CD14-positive monocyte (primary cell): ENCODE measurements at regions not wholly inside any gene's neighbourhood (a gene's known extent, or its start where the extent isn't known, plus 50 kb on each side); places are given as distances from the start of the nearest gene placed in this dataset.

Source experiments
- DNase-seq, 3 donors: peaks; one replicate each; pipeline ENCODE4 v3.0.0-alpha.2; 2011 to 2022
- H2AFZ ChIP-seq: 2 replicates; pipeline ENCODE4 v1.6.0; 2012; ENCODE audit warnings: mild to moderate bottlenecking, low read depth, low read length, inconsistent platforms; ENCODE audit not compliant: insufficient read depth, poor library complexity, severe bottlenecking
- H3K27ac ChIP-seq, 2 donors: 1 replicate in 1 of 2; 2 replicates in 1 of 2; pipeline ENCODE4 v1.5.1; 2012 to 2013; ENCODE audit warnings: low read length in 2 of 2, control low read depth in 1 of 2, inconsistent platforms in 1 of 2, low read depth in 1 of 2, mild to moderate bottlenecking in 1 of 2
- H3K27me3 ChIP-seq, 2 donors: one replicate each; pipeline versions ENCODE4 v1.6.0 to v1.6.1; 2011 to 2013; ENCODE audit warnings: low read length in 2 of 2; ENCODE audit not compliant: control insufficient read depth in 2 of 2, insufficient read depth in 2 of 2
- H3K36me3 ChIP-seq, 2 donors: replicated peaks in 1 of 2; 1 replicate in 1 of 2; 2 replicates in 1 of 2; pipeline versions ENCODE4 v1.5.1 to v1.6.1; 2012 to 2013; ENCODE audit warnings: low read length in 2 of 2, control low read depth in 1 of 2, inconsistent platforms in 1 of 2, mild to moderate bottlenecking in 1 of 2; ENCODE audit not compliant: insufficient read depth in 2 of 2, control insufficient read depth in 1 of 2
- H3K4me1 ChIP-seq, 2 donors: 1 replicate in 1 of 2; 2 replicates in 1 of 2; pipeline versions ENCODE4 v1.5.1 to v1.6.1; 2012 to 2013; ENCODE audit warnings: low read length in 2 of 2, control low read depth in 1 of 2, inconsistent platforms in 1 of 2, mild to moderate bottlenecking in 1 of 2, moderate library complexity in 1 of 2; ENCODE audit not compliant: insufficient read depth in 2 of 2, control insufficient read depth in 1 of 2
- H3K4me2 ChIP-seq: replicated peaks from 2 replicates; pipeline ENCODE3; 2012; ENCODE audit warnings: low read length, moderate library complexity, mild to moderate bottlenecking; ENCODE audit not compliant: poor library complexity, severe bottlenecking; ENCODE audit errors: extremely low read depth
- H3K4me3 ChIP-seq, 3 experiments: fragments of 200-600 bp in 1 of 3; sonication (generic) in 1 of 3; replicated peaks in 1 of 3; 1 replicate in 2 of 3; 2 replicates in 1 of 3; pipeline ENCODE4 v1.5.1; 2011 to 2013; ENCODE audit warnings: low read length in 3 of 3, mild to moderate bottlenecking in 3 of 3, control low read depth in 2 of 3, low read depth in 2 of 3, inconsistent platforms in 1 of 3, moderate library complexity in 1 of 3
- H3K79me2 ChIP-seq: 2 replicates; pipeline ENCODE4 v1.6.0; 2012; ENCODE audit warnings: mild to moderate bottlenecking, control low read depth, inconsistent platforms, low read length, moderate library complexity; ENCODE audit not compliant: insufficient read depth
- H3K9ac ChIP-seq: 2 replicates; pipeline ENCODE4 v1.6.0; 2017; ENCODE audit warnings: low read length, mild to moderate bottlenecking; ENCODE audit not compliant: insufficient read depth, poor library complexity, severe bottlenecking
- H3K9me3 ChIP-seq, 2 donors: replicated peaks in 1 of 2; 1 replicate in 1 of 2; 2 replicates in 1 of 2; pipeline versions ENCODE4 v1.5.1 to v1.6.1; 2012 to 2013; ENCODE audit warnings: low read length in 2 of 2, control low read depth in 1 of 2; ENCODE audit not compliant: control insufficient read depth in 1 of 2, insufficient read depth in 1 of 2
- H4K20me1 ChIP-seq: 2 replicates; pipeline ENCODE4 v1.6.0; 2012; ENCODE audit warnings: mild to moderate bottlenecking, low read length, control low read depth, moderate library complexity; ENCODE audit not compliant: insufficient read depth
- H3K27ac Mint-ChIP-seq, 7 donors: one replicate each; pipeline ENCODE4 v1.8.0; 2020; ENCODE audit warnings: mild to moderate bottlenecking in 7 of 7, mixed read lengths in 7 of 7, moderate library complexity in 6 of 7, inconsistent platforms in 2 of 7
- H3K27me3 Mint-ChIP-seq, 3 donors: one replicate each; pipeline ENCODE4 v1.8.0; 2021 to 2022; ENCODE audit warnings: low read depth in 3 of 3, mild to moderate bottlenecking in 3 of 3, mixed read lengths in 3 of 3, moderate library complexity in 3 of 3, inconsistent platforms in 1 of 3
- H3K36me3 Mint-ChIP-seq, 2 donors: one replicate each; pipeline ENCODE4 v1.8.0; 2020; ENCODE audit warnings: mixed read lengths in 2 of 2, inconsistent platforms in 1 of 2, mild to moderate bottlenecking in 1 of 2
- H3K4me1 Mint-ChIP-seq: one replicate; pipeline ENCODE4 v1.8.0; 2020; ENCODE audit warnings: mild to moderate bottlenecking, mixed read lengths
- H3K4me3 Mint-ChIP-seq, 2 donors: one replicate each; pipeline ENCODE4 v1.8.0; 2020; ENCODE audit warnings: mild to moderate bottlenecking in 2 of 2, mixed read lengths in 2 of 2, moderate library complexity in 1 of 2
- H3K9me3 Mint-ChIP-seq, 7 donors: one replicate each; pipeline ENCODE4 v1.8.0; 2020 to 2022; ENCODE audit warnings: mixed read lengths in 7 of 7, mild to moderate bottlenecking in 6 of 7, moderate library complexity in 6 of 7, inconsistent platforms in 2 of 7
- CTCF ChIP-seq: fragments of 200-600 bp; IDR thresholded peaks from one replicate; pipeline ENCODE4 v1.8.0; 2022; ENCODE audit warnings: antibody characterized with exemption, mild to moderate bottlenecking
- WGBS: methylation state at CpG from one replicate; pipeline ENCODE4 v1.1.5; 2013; ENCODE audit warnings: missing lambda C conversion rate; ENCODE audit not compliant: insufficient coverage; 5-methylcytosine and 5-hydroxymethylcytosine counted together
- intact Hi-C, 2 donors: fragments of 100-400 bp; cut with micrococcal nuclease; formaldehyde crosslinking; loops; one replicate each; pipeline versions ENCODE4 v1.15.0 to v1.15.1; 2023

- Histone ChIP-seq H3K4me3 (no peak overlapping the region), H3K9me3 (no peaks in the 10 kb centered on the region), H3K36me3 (no peaks in the 10 kb centered on the region), H3K27me3 (no peaks in the 10 kb centered on the region), H4K20me1 (no peaks in the 10 kb centered on the region), H3K4me2 (no peak overlapping the region), H3K79me2 (no peaks in the 10 kb centered on the region), H2AFZ (no peak overlapping the region), H3K27ac (no peak overlapping the region), H3K9ac (no peak overlapping the region), H3K4me1 (no peaks in the 10 kb centered on the region)
- no peak for TF ChIP-seq CTCF
- H3K9me3 Mint-ChIP-seq = peaks cover 0 to 2% (median 0%) of the 10 kb centered on the region in 7 donors
- WGBS = no CpG with 5 or more reads among the region's 3 CpGs
- no peak for DNase-seq
- no peaks in the 10 kb centered on the region for H3K27me3 Mint-ChIP-seq
- H3K36me3 Mint-ChIP-seq = no peaks in the 10 kb centered on the region
- intact Hi-C loops = no loop called here
- H3K27ac Mint-ChIP-seq = no peak overlapping the region
- H3K4me3 Mint-ChIP-seq = no peak overlapping the region
- H3K4me1 Mint-ChIP-seq = no peaks in the 10 kb centered on the region
These were observed 87.2 kb upstream of the SOX5 start for GRCh38 chr12:24036438-24037216.

- Histone ChIP-seq H2AFZ (no peak overlapping the region), H3K9me3 (no peaks in the 10 kb centered on the region), H3K4me1 (no peaks in the 10 kb centered on the region), H4K20me1 (no peaks in the 10 kb centered on the region), H3K27me3 (no peaks in the 10 kb centered on the region), H3K36me3 (no peaks in the 10 kb centered on the region), H3K4me3 (no peak overlapping the region), H3K9ac (no peak overlapping the region), H3K79me2 (no peaks in the 10 kb centered on the region), H3K4me2 (no peak overlapping the region), H3K27ac (no peak overlapping the region)
- Mint-ChIP-seq H3K27ac (no peak overlapping the region), H3K27me3 (peaks cover 0 to 2% (median 0%) of the 10 kb centered on the region in 3 donors), H3K36me3 (no peaks in the 10 kb centered on the region), H3K4me3 (no peak overlapping the region), H3K4me1 (no peaks in the 10 kb centered on the region), H3K9me3 (peaks cover 0 to 3% (median 0%) of the 10 kb centered on the region in 7 donors)
- no peak for DNase-seq
- no CpG with 5 or more reads among the region's 3 CpGs for WGBS
- intact Hi-C loops = no loop called here
- TF ChIP-seq CTCF = no peak
These were observed 85.4 kb upstream of the SOX5 start for GRCh38 chr12:24034894-24035293.
